ENCODE measurements at regions not wholly inside any gene's neighbourhood (a gene's known extent, or its start where the extent isn't known, plus 50 kb on each side); places are given as distances from the start of the nearest gene placed in this dataset.
"Not testable (repeated sequence)": the region's sequence is repeated elsewhere in the genome, so short reads cannot be mapped to it uniquely, and the experiment has no call there.

- H3K27me3 ChIP-seq (ENCODE audit: control insufficient read depth, insufficient read depth, low read length) = no peaks in the 10 kb centered on the region
- TF ChIP-seq CTCF (IDR thresholded peaks at IDR 0.05; ENCODE audit: insufficient read depth, low read length, severe bottlenecking) = no peak
- H3K4me3 ChIP-seq (ENCODE audit: low read depth, low read length) = no peak overlapping the region
- FAIRE-seq = no peak
- H3K36me3 ChIP-seq (ENCODE audit: control insufficient read depth, insufficient read depth, low read length) = no peaks in the 10 kb centered on the region
- DNase-seq (ENCODE audit: low read depth) = peak; percentile 63
These were observed 351.7 kb downstream of the SPRY2 start for GRCh38 chr13:79989217-79989661.

GRCh38 chr13:79988573-79988972 is 352.4 kb downstream of the SPRY2 start:
- FAIRE-seq = no peak
- Histone ChIP-seq H3K36me3 (ENCODE audit: control insufficient read depth, insufficient read depth, low read length) (no peaks in the 10 kb centered on the region), H3K4me3 (ENCODE audit: low read depth, low read length) (no peak overlapping the region), H3K27me3 (ENCODE audit: control insufficient read depth, insufficient read depth, low read length) (no peaks in the 10 kb centered on the region)
- no peak for TF ChIP-seq CTCF (IDR thresholded peaks at IDR 0.05; ENCODE audit: insufficient read depth, low read length, severe bottlenecking)
- DNase-seq (ENCODE audit: low read depth) = peak; percentile 60

- H3K36me3 ChIP-seq (ENCODE audit: control insufficient read depth, insufficient read depth, low read length) = no peaks in the 10 kb centered on the region
- no peak overlapping the region for H3K4me3 ChIP-seq (ENCODE audit: low read depth, low read length)
- TF ChIP-seq CTCF (IDR thresholded peaks at IDR 0.05; ENCODE audit: insufficient read depth, low read length, severe bottlenecking) = no peak
- DNase-seq (ENCODE audit: low read depth) (peak; percentile 68), FAIRE-seq (no peak)
- no peaks in the 10 kb centered on the region for H3K27me3 ChIP-seq (ENCODE audit: control insufficient read depth, insufficient read depth, low read length)
These were observed 353.2 kb downstream of the SPRY2 start for GRCh38 chr13:79987761-79988160.

- DNase-seq (ENCODE audit: low read depth) = peak; percentile 89
These were observed 353.6 kb downstream of the SPRY2 start for GRCh38 chr13:79987323-79987722.

GRCh38 chr13:79986890-79987289 is 354.0 kb downstream of the SPRY2 start:
- no peak for FAIRE-seq
- no peak for DNase-seq (ENCODE audit: low read depth)
- Histone ChIP-seq H3K36me3 (ENCODE audit: control insufficient read depth, insufficient read depth, low read length) (no peaks in the 10 kb centered on the region), H3K4me3 (ENCODE audit: low read depth, low read length) (no peak overlapping the region), H3K27me3 (ENCODE audit: control insufficient read depth, insufficient read depth, low read length) (no peaks in the 10 kb centered on the region)
- TF ChIP-seq CTCF (IDR thresholded peaks at IDR 0.05; ENCODE audit: insufficient read depth, low read length, severe bottlenecking) = no peak

More at GRCh38 chr13:79987323-79987722, 353.6 kb downstream of the SPRY2 start:
- no peak for TF ChIP-seq CTCF (IDR thresholded peaks at IDR 0.05; ENCODE audit: insufficient read depth, low read length, severe bottlenecking)
- Histone ChIP-seq H3K27me3 (ENCODE audit: control insufficient read depth, insufficient read depth, low read length) (no peaks in the 10 kb centered on the region), H3K4me3 (ENCODE audit: low read depth, low read length) (no peak overlapping the region), H3K36me3 (ENCODE audit: control insufficient read depth, insufficient read depth, low read length) (no peaks in the 10 kb centered on the region)
- peak; percentile 73 for FAIRE-seq

GRCh38 chr13:79974935-79975650 is 365.8 kb downstream of the SPRY2 start:
- not testable (repeated sequence) for H3K4me3 ChIP-seq (ENCODE audit: low read depth, low read length); H3K36me3 ChIP-seq (ENCODE audit: control insufficient read depth, insufficient read depth, low read length); H3K27me3 ChIP-seq (ENCODE audit: control insufficient read depth, insufficient read depth, low read length)
- FAIRE-seq = peak; percentile 76
- peak; percentile 58 for DNase-seq (ENCODE audit: low read depth)

Data from bronchial epithelial cell (primary cell).